H1 (cell line): ENCODE measurements at regions not wholly inside any gene's neighbourhood (a gene's known extent, or its start where the extent isn't known, plus 50 kb on each side); places are given as distances from the start of the nearest gene placed in this dataset.

Source experiments
- CTCF ChIA-PET: fragments of 300-600 bp; sonication (Branson Sonifier 250); formaldehyde crosslinking; loops from one replicate; lab custom pipeline; 2021; ENCODE audit not compliant: partially characterized antibody; lab: Charles Lee
- POLR2A ChIA-PET: fragments of 300-600 bp; sonication (Branson Sonifier 250); formaldehyde crosslinking; loops from one replicate; lab custom pipeline; 2021; ENCODE audit warnings: inconsistent platforms; ENCODE audit not compliant: partially characterized antibody; lab: Charles Lee
- DNase-seq, 2 experiments: peaks; one replicate each; pipeline versions ENCODE4 v3.0.0 to v3.0.0-alpha.2; 2010 to 2022; ENCODE audit warnings: low spot score in 2 of 2, low read depth in 1 of 2, mixed read lengths in 1 of 2
- FAIRE-seq: peaks from 2 replicates; lab custom pipeline; 2011; peaks lifted over from hg19 to GRCh38; lab: Jason Lieb, UNC
- H2AFZ ChIP-seq: 2 replicates; pipeline ENCODE4 v1.8.1; 2012; ENCODE audit warnings: low read length, inconsistent platforms
- H2AK5ac ChIP-seq: 2 replicates; pipeline ENCODE4 v1.6.1; 2013; ENCODE audit warnings: low read depth, low read length
- H2BK120ac ChIP-seq: replicated peaks from 2 replicates; pipeline ENCODE3; 2013; ENCODE audit warnings: low read depth, low read length, inconsistent platforms
- H2BK12ac ChIP-seq: 2 replicates; pipeline ENCODE4 v1.6.1; 2013; ENCODE audit warnings: low read depth, low read length
- H2BK15ac ChIP-seq: 2 replicates; pipeline ENCODE4 v1.6.1; 2013; ENCODE audit warnings: low read length
- H2BK20ac ChIP-seq: 2 replicates; pipeline ENCODE4 v1.6.1; 2013; ENCODE audit warnings: low read length
- H2BK5ac ChIP-seq: 2 replicates; pipeline ENCODE4 v1.6.1; 2013; ENCODE audit warnings: low read depth, low read length
- H3K14ac ChIP-seq: 2 replicates; pipeline ENCODE4 v1.6.1; 2013; ENCODE audit warnings: inconsistent platforms; ENCODE audit not compliant: insufficient read length
- H3K18ac ChIP-seq: 2 replicates; pipeline ENCODE4 v1.6.1; 2013; ENCODE audit warnings: low read length; ENCODE audit errors: extremely low read depth
- H3K23ac ChIP-seq: 2 replicates; pipeline ENCODE4 v1.6.1; 2013; ENCODE audit warnings: inconsistent platforms; ENCODE audit not compliant: insufficient read length
- H3K23me2 ChIP-seq: 2 replicates; pipeline ENCODE4 v1.6.1; 2013; ENCODE audit warnings: low read depth, low read length
- H3K27ac ChIP-seq: 2 replicates; pipeline ENCODE4 v1.6.1; 2011; ENCODE audit warnings: low read depth, low read length, inconsistent platforms
- H3K27me3 ChIP-seq, 4 experiments: replicated peaks in 1 of 4; 1 replicate in 1 of 4; 2 replicates in 3 of 4; pipeline versions ENCODE4 v1.6.1 to v1.8.1; 2011 to 2013; ENCODE audit warnings: low read length in 3 of 4, mild to moderate bottlenecking in 3 of 4, inconsistent platforms in 2 of 4, mixed read lengths in 2 of 4, moderate library complexity in 1 of 4; ENCODE audit not compliant: control insufficient read depth in 3 of 4, insufficient read depth in 3 of 4; ENCODE audit errors: extremely low read depth in 1 of 4
- H3K36me3 ChIP-seq, 4 experiments: 2 replicates each; pipeline versions ENCODE4 v1.6.1 to v1.8.1; 2011 to 2013; ENCODE audit warnings: mild to moderate bottlenecking in 4 of 4, low read length in 3 of 4, moderate library complexity in 2 of 4, control low read depth in 1 of 4, inconsistent platforms in 1 of 4; ENCODE audit not compliant: insufficient read depth in 4 of 4, control insufficient read depth in 2 of 4
- H3K4ac ChIP-seq: replicated peaks from 2 replicates; pipeline ENCODE3; 2013; ENCODE audit warnings: low read length, low read depth, mixed read lengths, inconsistent platforms; ENCODE audit not compliant: insufficient read length
- H3K4me1 ChIP-seq, 4 experiments: replicated peaks in 1 of 4; 1 replicate in 1 of 4; 2 replicates in 3 of 4; pipeline versions ENCODE4 v1.6.1 to v1.8.1; 2011 to 2013; ENCODE audit warnings: low read length in 3 of 4, inconsistent platforms in 2 of 4, mixed read lengths in 1 of 4; ENCODE audit not compliant: insufficient read depth in 4 of 4, control insufficient read depth in 3 of 4
- H3K4me2 ChIP-seq, 2 experiments: 2 replicates each; pipeline versions ENCODE4 v1.6.1 to v1.8.1; 2011 to 2013; ENCODE audit warnings: low read depth in 2 of 2, low read length in 2 of 2, control low read depth in 1 of 2, inconsistent platforms in 1 of 2, mild to moderate bottlenecking in 1 of 2; ENCODE audit not compliant: insufficient read depth in 1 of 2
- H3K4me3 ChIP-seq, 4 experiments: fragments of 200-600, 300-600 bp in 1 of 4; sonication (generic), shearing (Covaris generic), sonication (Bioruptor Twin) in 1 of 4; 2 replicates each; pipeline versions ENCODE4 v1.5.1 to v1.8.1; 2011 to 2016; ENCODE audit warnings: low read length in 4 of 4, low read depth in 3 of 4, control low read depth in 2 of 4, inconsistent platforms in 2 of 4, mild to moderate bottlenecking in 2 of 4, mixed read lengths in 1 of 4, moderate library complexity in 1 of 4; ENCODE audit not compliant: insufficient read depth in 2 of 4; ENCODE audit errors: extremely low read depth in 1 of 4
- H3K56ac ChIP-seq: replicated peaks from 2 replicates; pipeline ENCODE3; 2013; ENCODE audit warnings: low read depth, mild to moderate bottlenecking, mixed read lengths, low read length, inconsistent platforms; ENCODE audit not compliant: insufficient read length
- H3K79me1 ChIP-seq: 2 replicates; pipeline ENCODE4 v1.6.1; 2013; ENCODE audit warnings: low read depth, low read length, control low read depth
- H3K79me2 ChIP-seq, 2 experiments: 2 replicates each; pipeline versions ENCODE4 v1.6.1 to v1.8.1; 2012 to 2013; ENCODE audit warnings: low read length in 2 of 2, mild to moderate bottlenecking in 2 of 2, inconsistent platforms in 1 of 2; ENCODE audit not compliant: insufficient read depth in 2 of 2, control insufficient read depth in 1 of 2
- H3K9ac ChIP-seq, 4 experiments: replicated peaks in 1 of 4; 1 replicate in 1 of 4; 2 replicates in 3 of 4; pipeline versions ENCODE4 v1.6.1 to v1.8.1; 2011 to 2013; ENCODE audit warnings: low read depth in 3 of 4, low read length in 3 of 4, control low read depth in 2 of 4, mild to moderate bottlenecking in 2 of 4, moderate library complexity in 2 of 4, inconsistent platforms in 1 of 4; ENCODE audit errors: extremely low read depth in 1 of 4
- H3K9me3 ChIP-seq, 2 experiments: 2 replicates each; pipeline versions ENCODE4 v1.6.1 to v1.8.1; 2012 to 2013; ENCODE audit warnings: mild to moderate bottlenecking in 2 of 2, moderate library complexity in 2 of 2, control low read depth in 1 of 2, inconsistent platforms in 1 of 2, low read depth in 1 of 2, low read length in 1 of 2, mixed read lengths in 1 of 2; ENCODE audit not compliant: insufficient read depth in 2 of 2
- H4K20me1 ChIP-seq, 2 experiments: replicated peaks in 1 of 2; 2 replicates each; pipeline versions ENCODE3 to v1.8.1; 2011 to 2013; ENCODE audit warnings: inconsistent platforms in 2 of 2, low read length in 2 of 2, mild to moderate bottlenecking in 1 of 2; ENCODE audit not compliant: insufficient read depth in 2 of 2, control insufficient read depth in 1 of 2
- H4K5ac ChIP-seq: 2 replicates; pipeline ENCODE4 v1.6.1; 2013; ENCODE audit warnings: low read length, low read depth, mixed read lengths, inconsistent platforms; ENCODE audit not compliant: insufficient read length
- H4K8ac ChIP-seq: 2 replicates; pipeline ENCODE4 v1.8.0; 2013; ENCODE audit warnings: mild to moderate bottlenecking, moderate library complexity, low read length, inconsistent platforms; ENCODE audit not compliant: insufficient read depth; ENCODE audit errors: extremely low read depth
- H4K91ac ChIP-seq: replicated peaks from 2 replicates; pipeline ENCODE3; 2013; ENCODE audit warnings: low read length, mixed read lengths, inconsistent platforms; ENCODE audit not compliant: insufficient read length
- BACH1 ChIP-seq: IDR thresholded peaks from 2 replicates; pipeline ENCODE4 v1.6.1; 2012; ENCODE audit warnings: low read length, improper control_type of control experiment
- PHF8 ChIP-seq: fragments of 200-600 bp; sonication (generic); conservative IDR thresholded peaks from 2 replicates; pipeline ENCODE4 v1.7.1; 2012; ENCODE audit warnings: low read depth, mild to moderate bottlenecking, inconsistent platforms, low read length, moderate library complexity
- RAD21 ChIP-seq, 2 experiments: IDR thresholded peaks in 1 of 2; conservative IDR thresholded peaks in 1 of 2; 2 replicates each; pipeline ENCODE4 v1.6.1; 2011; ENCODE audit warnings: low read depth in 2 of 2, low read length in 2 of 2, improper control_type of control experiment in 1 of 2, inconsistent platforms in 1 of 2, mild to moderate bottlenecking in 1 of 2, moderate library complexity in 1 of 2
- SIRT6 ChIP-seq: IDR thresholded peaks from one replicate; pipeline ENCODE4 v1.7.1; 2012; ENCODE audit warnings: low read length, inconsistent platforms
- SIX5 ChIP-seq: IDR thresholded peaks from 2 replicates; pipeline ENCODE4 v1.6.1; 2011; ENCODE audit warnings: mild to moderate bottlenecking, low read depth, low read length
- TCF12 ChIP-seq: IDR thresholded peaks from 2 replicates; pipeline ENCODE4 v1.6.1; 2011; ENCODE audit warnings: low read depth, mild to moderate bottlenecking, low read length
- WGBS, 2 experiments: shearing (Covaris generic) in 1 of 2; methylation state at CpG; one replicate each; pipeline versions ENCODE4 v1.1.6 to v1.1.7; 2013 to 2015; ENCODE audit warnings: low lambda C conversion rate in 2 of 2, mixed read lengths in 2 of 2, inconsistent platforms in 1 of 2, low coverage in 1 of 2, missing lambda C conversion rate in 1 of 2; ENCODE audit not compliant: insufficient replicate concordance in 2 of 2, insufficient coverage in 1 of 2, insufficient read length in 1 of 2; ENCODE audit errors: extremely low coverage in 1 of 2, missing lambda C conversion rate in 1 of 2; 5-methylcytosine and 5-hydroxymethylcytosine counted together

GRCh38 chr5:22964632-22965031, 111.5 kb upstream of the CDH12 start:
- FAIRE-seq (no peak), DNase-seq (no peak)
- H3K4me3 ChIP-seq, result no peak overlapping the region
- no peak overlapping the region for H3K4me2 ChIP-seq
- H2AFZ ChIP-seq, result no peak overlapping the region
- H3K36me3 ChIP-seq, result no peaks in the 10 kb centered on the region
- H3K4me1 ChIP-seq, result no peaks in the 10 kb centered on the region
- no peaks in the 10 kb centered on the region for H4K20me1 ChIP-seq
- H3K27me3 ChIP-seq, result no peaks in the 10 kb centered on the region
- no peak overlapping the region for H2BK20ac ChIP-seq
- WGBS, 2 experiments, result 88% methylated on average over 1 of the region's 1 CpG; no CpG with 5 or more reads in 1 of the 2 experiments
- no peaks in the 10 kb centered on the region for H3K23me2 ChIP-seq
- ChIA-PET POLR2A (no interaction called here), CTCF (no interaction called here)
- no peak overlapping the region for H3K18ac ChIP-seq
- no peak overlapping the region for H3K4ac ChIP-seq
- H2BK12ac ChIP-seq, result no peak overlapping the region
- no peak overlapping the region for H4K5ac ChIP-seq
- no peak overlapping the region for H2AK5ac ChIP-seq
- no peak overlapping the region for H3K56ac ChIP-seq
- H3K9ac ChIP-seq, result no peak overlapping the region
- no peak overlapping the region for H2BK120ac ChIP-seq
- no peaks in the 10 kb centered on the region for H3K79me1 ChIP-seq
- no peak overlapping the region for H2BK15ac ChIP-seq
- TF ChIP-seq TCF12 (no peak), SIX5 (no peak), RAD21 (IDR thresholded peaks at IDR 0.05 in 1 of 2, conservative IDR thresholded peaks at IDR 0.05 in 1 of 2; ENCODE audit: low read depth in 2 of 2, low read length in 2 of 2) (no peak), PHF8 (no peak), SIRT6 (no peak), BACH1 (no peak)
- H4K91ac ChIP-seq, result no peak overlapping the region
- no peak overlapping the region for H3K27ac ChIP-seq
- no peak overlapping the region for H3K23ac ChIP-seq
- no peaks in the 10 kb centered on the region for H3K79me2 ChIP-seq
- no peak overlapping the region for H3K14ac ChIP-seq
- H4K8ac ChIP-seq, result no peak overlapping the region
- H2BK5ac ChIP-seq, result no peak overlapping the region
- 0 out of 4 replicates have a peak, but pooled peaks cover 0 to 4% of the 10 kb centered on the region in 2 experiments for H3K9me3 ChIP-seq
